Glomerular visceral epithelial cell (primary cell): ENCODE measurements at regions not wholly inside any gene's neighbourhood (a gene's known extent, or its start where the extent isn't known, plus 50 kb on each side); places are given as distances from the start of the nearest gene placed in this dataset.

Source experiments
- DNase-seq: peaks from one replicate; pipeline ENCODE4 v3.0.0-alpha.2; 2016; ENCODE audit errors: extremely low spot score

DNA sequence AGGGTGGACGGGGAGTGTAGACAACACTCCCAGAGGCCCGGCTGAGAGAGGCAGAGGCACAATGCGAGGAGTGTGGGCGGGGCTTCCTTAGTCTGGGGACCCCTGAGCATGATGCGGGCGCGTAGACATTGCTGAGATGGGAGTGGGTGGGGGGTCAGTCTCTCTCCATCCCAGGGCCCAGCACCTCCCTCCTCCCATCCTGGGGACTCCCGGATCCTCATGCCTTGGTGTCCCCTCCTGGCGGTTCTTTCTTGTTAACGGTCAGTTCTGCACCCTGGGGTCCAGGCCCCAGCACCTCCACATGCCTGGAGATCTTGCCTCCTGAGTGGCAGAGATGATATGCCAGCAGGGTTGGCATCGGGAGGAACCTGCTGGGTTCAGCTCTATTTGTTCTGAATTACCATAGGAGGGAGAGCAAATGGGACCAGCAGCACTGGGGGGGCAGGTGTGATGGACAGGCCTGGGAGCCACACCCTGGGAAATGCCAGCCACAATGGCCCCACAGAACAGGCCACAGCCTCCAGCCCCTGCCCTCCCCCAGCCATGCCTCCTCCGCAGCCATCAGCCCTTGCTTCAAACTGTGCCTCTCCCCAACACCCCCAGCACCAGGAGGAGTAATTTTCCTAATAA lies 55.7 kb downstream of the RTL6 start:
- DNase-seq = no peak

DNA sequence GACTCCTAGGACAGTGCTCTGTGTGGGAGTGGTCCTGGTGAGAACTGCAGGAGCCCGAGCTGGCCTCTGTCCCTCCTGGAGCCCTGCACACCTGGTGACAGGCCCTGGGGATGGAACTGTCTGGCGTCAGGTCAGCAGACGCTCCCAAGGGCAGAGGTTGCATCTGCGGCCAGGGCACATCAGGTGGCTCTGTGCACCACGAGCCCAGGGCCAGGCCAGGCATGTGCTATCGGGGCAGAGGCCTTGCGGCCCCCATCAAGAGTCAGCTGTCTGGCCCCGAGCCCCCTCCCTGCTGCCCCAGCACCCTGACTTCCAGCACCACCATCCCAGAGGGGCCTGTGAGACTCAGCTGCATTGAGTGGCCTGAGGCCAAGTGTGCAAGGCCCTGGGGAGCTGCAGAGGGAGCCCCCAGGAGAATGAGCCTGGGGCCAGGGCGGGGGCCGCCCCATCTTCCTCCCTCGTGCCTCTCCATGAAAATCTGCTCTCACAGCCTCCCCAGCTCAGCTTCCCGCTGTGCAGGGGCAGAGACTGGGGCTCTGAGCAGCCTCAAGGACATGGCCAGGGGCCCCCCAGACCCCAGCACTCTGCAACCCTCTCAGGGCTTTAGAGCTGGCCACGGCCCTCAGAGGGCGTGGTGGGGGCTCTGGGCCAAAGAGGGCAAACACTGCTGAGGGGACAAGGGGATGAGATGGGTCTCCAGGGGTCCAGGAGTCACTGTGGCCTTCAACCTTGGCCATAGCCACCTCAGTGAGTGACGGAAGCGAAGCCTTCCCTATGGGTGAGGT lies 56.4 kb downstream of the RTL6 start:
- DNase-seq = no peak

DNA sequence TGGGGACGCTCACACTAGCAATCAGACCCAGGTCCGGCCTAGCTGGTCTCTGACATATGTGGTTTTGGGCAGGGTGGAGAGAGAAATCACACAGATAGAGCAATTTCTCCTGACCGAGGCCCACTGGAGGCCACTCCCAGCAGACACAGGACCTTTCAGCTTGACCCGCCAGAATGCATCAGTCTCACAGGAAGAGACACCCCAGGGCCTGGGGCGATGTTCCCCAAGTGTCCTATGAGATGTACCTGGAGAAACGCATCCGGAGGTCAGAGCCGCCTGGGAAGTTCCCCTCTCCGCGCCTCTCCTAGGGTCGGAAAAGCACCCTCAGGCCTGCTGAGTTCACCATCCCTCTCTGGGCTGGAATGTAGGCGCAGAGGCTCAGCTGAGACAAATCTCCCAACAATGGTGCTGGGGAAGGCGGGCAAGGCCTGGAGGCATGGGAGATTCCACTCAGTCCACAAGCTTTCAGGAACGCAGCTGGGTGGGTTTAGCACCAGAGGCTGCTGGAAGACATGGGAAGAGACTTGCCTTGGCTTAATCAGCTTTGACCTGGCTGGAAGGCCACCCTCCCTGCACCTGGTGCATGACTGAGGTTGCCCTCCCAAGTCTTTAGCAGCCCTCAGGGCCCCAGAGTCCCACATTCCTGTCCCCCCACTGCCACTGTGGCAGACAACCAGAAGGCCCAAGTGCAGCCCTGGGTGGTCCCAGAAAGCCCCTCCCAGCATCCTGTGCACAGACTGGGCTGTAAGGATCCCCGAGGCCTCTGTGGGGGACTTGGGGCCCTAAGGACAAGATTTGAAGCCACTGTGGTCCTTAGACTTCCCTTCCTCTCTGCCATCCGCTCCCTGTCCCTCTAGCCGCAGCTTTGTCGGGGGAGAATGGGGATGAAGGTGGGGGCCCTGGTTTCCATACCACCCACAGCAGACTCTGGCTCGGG lies 57.5 kb downstream of the RTL6 start:
- DNase-seq = no peak

DNA sequence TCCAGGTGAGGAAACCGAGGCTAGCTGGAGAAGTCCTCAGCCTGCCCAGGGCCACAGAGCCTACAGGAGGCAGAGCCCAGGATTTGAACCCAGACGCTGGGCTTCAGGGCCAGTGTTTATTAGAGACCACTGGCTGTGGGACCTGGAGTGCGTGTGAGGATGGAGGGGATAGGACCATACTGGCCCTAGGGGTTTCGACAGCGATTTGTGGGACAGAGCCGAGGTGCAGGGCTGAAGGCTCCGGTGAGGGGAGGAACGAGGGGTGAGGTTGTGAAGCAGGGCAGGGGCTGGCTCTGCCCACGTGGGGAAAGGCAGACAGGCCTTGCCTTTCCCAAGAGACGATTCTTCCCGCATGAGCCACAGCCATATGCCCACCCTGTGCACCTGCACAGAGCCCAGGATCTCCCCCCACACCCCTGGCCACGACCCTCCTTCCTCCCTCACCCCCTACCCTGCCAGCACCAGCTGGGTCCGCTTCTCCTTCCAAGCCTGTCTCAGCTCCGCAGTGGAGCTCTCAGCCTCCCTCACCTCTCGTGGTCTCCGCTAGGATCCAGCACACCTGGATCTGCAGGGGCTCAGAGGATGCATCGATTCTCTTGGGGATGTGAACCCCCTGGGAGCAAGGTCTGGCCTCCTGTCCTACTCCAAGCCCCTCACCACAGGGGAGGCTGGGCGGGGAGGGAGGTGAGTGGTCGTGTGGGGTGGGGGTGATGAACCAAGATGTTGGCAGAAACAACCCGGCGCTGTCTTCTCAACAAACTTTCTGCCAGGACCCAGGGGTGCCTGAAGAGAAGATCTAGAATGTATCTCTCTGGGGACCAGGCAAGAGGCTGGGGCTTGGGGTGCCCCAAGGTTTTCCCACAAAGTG lies 58.4 kb downstream of the RTL6 start:
- no peak for DNase-seq

DNA sequence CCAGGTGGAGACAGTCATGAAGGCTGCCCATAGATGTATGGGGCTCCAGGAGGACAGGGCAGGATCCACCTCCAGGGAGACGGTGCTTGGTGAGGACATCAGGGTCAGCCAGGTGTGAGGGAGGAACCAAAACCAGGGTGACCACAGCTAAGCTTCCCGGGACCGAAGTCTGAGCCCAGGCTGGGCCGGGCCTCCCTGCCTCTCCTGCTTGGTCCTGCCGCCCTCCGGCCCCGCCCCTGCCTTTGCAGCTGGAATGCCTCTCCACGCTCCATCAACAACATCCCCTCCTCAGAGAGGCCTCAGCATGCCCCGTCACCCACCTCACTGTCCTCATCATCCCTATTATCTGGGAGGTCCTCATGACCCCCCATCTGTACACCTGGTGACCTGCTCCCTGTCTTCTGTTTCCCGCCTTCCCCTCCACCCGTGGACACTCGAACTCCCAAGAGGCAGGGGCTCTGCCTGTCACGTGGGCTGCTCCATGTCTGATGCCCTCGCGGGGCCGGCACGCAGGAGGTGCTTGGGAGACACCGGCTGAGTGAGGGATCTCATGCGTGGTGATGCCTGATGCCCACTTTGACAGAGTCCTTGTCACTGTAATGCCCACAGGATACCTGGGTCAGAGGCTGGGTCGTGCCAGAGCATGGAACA lies 59.4 kb downstream of the RTL6 start:
- no peak for DNase-seq

DNA sequence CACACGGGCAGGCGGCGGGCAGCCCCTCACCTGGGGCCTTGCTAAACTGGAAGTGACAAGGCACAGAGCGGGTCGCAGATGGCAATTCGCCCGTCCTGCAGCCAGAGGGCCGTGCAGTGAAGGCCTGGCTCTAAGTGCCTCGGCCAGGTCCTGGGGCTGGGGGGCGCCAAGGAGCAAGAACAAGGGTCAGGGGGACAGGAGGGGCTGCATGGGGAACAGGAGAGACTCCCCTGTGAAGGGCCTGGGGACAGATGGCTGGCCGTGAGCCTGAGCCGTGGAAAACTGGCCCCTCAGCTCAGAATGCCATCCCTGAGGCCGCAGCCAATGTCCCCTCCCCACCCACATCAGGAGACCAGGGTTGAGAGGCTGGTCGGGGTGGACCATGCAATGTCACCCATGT lies 60.0 kb downstream of the RTL6 start:
- no peak for DNase-seq

DNA sequence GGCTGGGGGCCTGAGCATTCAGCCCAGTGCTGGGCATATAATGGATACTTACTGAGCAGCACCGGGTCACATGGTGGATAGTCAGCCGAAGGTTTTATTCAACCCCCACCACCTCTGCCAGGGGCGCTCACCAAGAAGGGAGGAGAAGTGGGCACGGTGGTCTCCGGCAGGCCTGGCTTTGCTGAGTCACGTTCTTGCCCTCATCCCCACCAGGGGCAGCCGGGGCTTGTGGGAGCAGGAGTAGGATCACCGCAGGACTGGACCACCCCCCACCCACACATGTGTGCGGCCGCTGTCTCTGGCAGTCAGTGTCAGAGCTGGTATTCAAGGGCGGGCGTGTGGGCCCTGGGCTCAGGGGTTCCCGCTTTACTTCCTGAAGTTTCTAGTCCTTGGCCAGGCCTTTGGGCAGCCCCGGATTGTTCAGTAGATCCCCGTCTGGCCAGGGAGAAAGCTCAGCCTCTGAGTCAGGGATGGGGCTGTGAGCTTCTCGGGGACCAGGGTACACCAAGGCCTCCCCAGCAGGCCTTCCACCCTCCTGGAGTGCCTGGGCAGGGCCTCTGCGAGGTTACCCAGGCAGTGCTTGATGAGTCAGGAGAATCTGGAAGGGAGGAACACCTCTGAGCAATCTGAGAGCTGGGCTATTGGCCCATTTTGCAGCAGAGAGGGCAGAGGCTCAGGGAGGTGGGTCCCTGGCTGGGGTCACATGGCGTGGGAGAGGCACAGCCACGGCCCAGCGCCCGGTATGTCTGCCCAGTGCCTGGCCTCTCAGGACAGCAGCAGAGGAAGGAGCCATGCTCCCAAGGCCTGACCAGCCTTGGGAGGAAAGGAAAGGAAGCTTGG lies 60.6 kb downstream of the RTL6 start:
- DNase-seq = peak; percentile 9

DNA sequence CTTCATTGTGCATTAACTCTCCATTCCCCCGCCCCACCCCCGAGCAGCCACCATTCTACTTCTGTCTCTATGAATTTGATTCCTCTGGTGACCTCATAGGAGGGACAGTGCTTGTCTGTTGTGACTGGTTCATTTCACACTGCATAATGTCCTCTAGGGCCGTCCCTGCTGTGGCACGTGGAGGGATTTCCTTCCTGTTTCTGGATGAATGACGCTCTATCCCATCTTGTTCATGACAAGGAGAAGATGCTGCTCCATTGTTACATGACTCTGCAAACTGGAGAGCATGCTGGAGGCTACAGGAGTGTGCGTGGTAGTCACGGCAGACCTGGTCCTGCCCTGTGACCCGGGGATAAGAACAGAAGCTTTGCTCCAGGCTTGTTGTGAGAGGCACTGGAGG lies 61.3 kb downstream of the RTL6 start:
- no peak for DNase-seq

DNA sequence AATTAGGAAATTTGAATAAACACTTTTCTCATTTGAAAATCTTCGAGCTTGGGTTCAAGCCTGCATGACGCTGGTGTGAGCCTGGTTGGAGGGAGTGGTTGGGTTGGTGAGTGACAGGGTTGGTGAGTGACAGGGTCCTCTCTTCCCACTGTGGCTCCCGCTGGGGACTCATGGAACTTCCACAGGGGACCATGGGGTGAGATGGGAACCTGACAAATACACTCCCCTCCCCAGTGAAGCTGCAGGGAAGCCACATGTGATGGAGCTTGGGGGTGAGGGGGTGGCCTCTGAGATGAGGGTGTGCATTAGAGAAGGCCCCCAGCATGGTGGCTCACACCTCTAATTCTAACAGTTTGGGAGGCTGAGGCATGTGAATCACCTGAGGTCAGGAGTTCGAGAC lies 66.8 kb downstream of the RTL6 start:
- DNase-seq = no peak

DNA sequence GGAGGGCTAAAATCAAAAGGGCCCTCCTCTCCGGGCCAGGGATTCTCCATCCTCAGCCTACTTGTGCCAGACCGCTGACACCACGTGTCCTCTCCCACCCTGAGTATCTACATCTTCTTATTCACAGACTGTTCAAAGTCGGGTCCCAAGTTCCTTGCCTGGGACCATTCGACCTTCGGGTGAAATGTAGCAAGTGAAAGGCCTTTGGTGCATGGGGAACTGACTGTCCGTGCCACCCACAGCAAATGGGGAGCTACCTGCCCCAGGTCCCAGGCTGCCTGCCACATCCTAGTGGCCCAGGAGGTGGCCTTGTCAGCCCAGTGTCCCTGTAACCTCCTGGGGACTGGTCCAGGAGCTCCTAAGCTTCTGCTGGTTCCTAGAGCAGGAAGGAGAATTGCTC lies 67.3 kb downstream of the RTL6 start:
- DNase-seq = no peak

DNA sequence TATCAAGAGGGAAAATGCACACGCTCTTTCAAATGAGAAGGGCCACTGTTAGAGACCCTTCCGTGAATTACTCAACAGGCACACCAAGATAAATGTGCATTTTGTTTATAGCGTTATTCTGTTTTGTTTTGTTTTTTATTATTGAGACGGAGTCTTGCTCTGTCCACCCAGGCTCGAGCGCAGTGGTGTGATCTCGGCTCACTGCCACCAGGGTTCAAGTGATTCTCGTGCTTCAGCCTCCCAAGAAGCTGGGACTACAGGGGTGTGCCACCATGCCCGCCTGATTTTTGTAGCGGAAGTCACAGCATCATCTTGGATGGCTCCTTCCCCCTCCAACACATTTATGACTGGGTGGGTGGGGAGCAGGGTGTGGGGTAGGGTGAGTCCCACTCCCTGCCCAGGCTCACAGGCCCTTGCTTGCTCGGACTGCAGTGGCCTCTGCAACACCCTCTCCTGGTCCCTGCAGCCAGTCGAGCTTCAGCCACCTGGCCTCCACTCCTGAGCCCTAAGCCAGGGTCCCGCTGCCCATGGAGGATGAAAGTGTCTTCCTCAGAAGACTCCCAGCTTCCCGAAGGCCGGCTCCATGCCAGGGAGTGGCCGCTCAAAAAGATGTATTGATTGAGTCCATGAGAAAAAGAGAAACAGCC lies 68.0 kb downstream of the RTL6 start:
- no peak for DNase-seq

DNA sequence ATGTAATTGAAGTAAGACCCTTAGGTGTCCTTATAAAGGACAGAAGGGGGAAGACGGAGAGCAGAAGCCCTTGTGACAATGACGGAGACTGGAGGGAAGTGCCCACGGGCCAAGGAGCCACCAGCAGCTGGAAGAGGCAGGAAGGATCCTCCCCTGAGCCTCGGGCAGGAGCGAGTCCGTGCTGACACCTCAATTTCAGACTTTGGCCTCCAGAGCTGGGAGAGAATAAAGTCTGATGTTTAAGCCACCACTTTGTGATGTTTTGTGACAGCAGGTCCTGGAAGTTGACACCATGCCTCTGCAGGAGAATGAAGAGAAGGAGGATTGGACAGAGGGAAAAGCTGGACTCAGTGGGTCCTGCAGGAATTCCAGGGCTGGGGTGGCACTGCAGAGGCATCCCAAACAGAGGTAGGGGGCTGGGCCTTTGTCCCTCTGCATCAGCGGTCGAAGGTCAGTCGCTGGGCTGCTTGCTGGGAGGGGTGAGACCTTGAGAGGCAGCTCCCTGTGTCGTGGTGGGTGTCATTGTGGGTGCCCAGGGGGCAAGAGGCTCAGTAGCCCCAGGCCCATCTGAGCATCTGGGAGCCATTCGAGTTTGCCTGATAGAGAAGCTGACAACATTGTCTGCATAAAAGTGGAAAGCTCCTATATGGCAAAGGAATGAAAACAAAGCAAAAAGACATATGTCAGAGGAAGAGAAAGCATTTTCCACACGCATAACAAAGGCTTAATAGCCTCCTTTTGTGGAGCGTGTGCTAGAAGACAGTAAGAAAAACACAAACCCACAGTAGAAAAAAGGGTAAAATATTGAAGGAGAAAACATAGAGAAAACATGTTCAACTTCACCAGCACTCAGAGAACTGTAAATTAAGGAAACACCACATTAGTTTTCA lies 68.8 kb downstream of the RTL6 start:
- DNase-seq = no peak

DNA sequence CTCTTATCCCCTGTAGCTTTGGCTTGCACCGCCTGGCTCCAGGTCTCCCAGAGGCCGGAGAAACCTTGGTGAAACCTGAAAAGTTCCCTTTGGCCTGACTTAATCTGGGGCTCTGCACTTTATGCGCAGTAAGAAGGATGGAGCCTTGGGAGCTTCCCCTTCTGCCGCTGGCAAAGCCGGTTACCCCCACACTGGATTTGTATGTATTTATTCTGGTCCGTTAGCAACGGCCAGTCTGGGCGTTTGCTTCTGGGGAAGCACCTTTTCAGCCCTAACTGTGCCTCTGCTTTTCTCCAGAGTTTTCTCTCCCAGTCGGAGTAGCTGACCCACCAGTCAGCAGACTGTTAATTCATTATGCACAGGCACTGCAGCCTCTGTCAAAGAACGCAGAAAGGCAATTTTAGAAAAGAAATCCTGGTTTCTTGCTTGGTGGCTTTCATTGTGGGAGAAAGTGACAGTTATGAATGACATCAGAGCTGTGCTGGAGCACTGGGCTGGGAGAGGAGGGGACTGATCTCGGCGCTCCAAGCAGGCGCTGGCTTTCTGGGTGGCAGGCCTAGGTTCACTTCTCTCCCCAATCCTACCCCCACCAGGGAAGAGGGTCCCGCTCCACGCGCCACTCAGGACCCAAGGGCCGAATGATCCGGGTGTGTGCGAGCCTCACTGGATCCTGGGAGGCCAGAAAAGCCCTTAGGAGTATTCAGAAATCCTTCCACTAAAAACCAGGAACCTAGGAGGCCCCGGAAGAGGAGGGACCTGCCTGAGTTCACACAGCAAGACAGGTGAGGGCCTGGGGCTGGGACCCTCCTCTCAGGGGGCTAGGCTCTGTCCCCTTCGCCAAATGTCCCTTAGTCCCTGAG lies 70.2 kb downstream of the RTL6 start:
- DNase-seq = no peak

DNA sequence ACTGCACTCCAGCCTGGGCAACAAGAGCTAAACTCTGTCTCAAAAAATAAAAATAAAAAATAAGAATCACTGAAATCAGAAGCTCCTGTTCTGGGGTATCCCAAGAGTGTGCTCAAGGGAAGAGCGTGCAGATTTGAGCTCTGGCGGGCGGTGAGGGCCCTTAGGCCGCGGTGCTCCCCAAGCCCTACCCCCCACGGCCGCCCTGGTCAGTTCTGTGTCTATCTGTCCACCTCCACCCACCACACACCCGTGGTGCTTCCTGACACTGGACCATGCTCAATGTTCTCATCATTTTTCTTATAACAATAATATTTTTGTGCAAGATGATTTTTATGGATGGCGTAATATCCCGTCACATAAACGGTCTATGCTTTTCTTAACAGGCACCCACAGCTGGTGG lies 71.1 kb downstream of the RTL6 start:
- DNase-seq = no peak

DNA sequence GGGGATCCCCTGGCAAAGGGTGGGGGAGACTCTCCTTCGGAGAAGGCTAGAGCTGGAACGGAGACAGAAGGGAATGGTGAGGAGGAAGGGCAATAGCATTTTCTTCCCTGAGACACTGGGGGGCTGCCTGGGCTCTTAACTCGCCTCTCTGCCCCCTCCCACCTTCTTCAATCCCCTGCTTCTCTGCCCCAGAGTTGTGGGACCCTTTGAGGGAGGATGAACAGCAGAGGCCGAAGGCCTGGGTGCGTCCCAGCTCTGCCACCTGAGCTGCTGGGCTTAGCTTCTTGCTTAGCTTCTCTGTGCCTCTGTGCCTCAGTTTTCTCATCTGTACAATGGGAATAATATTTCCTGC lies 72.4 kb downstream of the RTL6 start:
- DNase-seq = no peak

DNA sequence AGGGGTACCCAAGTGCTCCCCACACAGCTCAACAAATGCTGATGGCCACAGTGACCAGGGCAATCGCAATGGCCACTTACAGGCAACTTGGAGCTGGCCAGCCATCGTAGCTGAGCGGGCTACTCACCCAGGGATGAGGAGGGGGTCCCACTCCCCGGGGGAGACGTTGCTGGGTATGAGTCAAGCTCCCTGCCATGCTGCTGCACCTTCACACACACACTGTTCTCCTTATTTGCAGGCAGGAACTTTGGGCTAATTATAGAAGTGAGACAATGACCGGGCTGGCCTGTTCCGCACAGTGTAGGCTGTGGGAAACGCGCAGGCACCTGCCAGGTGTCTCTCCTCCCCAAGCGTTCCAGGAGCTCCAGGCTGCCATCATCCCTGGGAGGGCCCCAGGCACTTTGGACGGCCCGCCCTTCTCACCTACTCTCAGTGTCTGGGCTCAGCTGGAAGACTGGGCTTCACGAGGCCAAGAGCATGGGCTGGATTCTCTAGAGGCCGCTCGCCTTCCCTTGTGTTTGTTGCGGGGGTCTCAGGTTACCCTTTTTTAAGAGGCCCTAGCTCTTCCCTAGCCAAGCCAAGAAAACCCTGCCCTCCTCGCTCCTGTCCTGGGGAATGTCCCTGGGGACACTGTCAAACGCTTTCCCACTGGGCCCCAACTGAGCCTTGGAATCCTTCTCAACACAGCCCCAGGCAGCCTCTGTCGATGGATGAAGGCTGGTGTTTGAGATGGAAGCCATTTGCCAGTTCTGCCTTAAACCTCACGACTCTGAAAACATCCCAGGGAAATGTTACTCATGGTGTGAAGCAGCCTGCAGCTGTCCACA lies 73.0 kb downstream of the RTL6 start:
- no peak for DNase-seq

DNA sequence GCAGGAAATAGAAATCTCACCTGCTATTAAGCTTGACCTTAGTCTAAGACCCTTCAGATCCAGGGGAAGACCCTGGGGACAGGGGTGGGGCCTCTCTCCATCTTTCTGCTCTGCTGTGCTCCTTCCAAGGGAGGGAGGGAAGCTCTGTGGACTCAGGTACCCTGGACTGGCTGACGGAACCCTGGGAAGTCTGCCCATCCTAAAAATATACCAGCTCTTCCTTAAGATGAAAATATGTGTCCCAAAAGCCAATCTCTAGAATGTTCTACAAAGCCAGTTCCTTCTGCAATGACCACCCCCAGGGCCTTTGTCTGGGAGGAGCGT lies 73.7 kb downstream of the RTL6 start:
- no peak for DNase-seq
